ENCODE measurements at regions not wholly inside any gene's neighbourhood (a gene's known extent, or its start where the extent isn't known, plus 50 kb on each side); places are given as distances from the start of the nearest gene placed in this dataset.

- Mint-ChIP-seq H3K27me3 (no peaks in the 10 kb centered on the region), H3K9me3 (peaks cover 7% of the 10 kb centered on the region), H3K4me1 (no peaks in the 10 kb centered on the region), H3K4me3 (no peak overlapping the region), H3K36me3 (no peaks in the 10 kb centered on the region), H3K27ac (no peak overlapping the region)
- ATAC-seq (ENCODE audit: low read depth), result no peak
- no peak for DNase-seq (ENCODE audit: low spot score in 2 of 2)
These were observed 769.0 kb downstream of the TYW1 start for GRCh38 chr7:67765481-67766175.

GRCh38 chr7:67766906-67767410 is 770.3 kb downstream of the TYW1 start:
- DNase-seq (ENCODE audit: low spot score in 2 of 2) (no peak), ATAC-seq (ENCODE audit: low read depth) (no peak)
- Mint-ChIP-seq H3K4me1 (no peaks in the 10 kb centered on the region), H3K36me3 (no peaks in the 10 kb centered on the region), H3K9me3 (peaks cover 3% of the 10 kb centered on the region), H3K27me3 (no peaks in the 10 kb centered on the region), H3K4me3 (no peak overlapping the region), H3K27ac (no peak overlapping the region)

DNA sequence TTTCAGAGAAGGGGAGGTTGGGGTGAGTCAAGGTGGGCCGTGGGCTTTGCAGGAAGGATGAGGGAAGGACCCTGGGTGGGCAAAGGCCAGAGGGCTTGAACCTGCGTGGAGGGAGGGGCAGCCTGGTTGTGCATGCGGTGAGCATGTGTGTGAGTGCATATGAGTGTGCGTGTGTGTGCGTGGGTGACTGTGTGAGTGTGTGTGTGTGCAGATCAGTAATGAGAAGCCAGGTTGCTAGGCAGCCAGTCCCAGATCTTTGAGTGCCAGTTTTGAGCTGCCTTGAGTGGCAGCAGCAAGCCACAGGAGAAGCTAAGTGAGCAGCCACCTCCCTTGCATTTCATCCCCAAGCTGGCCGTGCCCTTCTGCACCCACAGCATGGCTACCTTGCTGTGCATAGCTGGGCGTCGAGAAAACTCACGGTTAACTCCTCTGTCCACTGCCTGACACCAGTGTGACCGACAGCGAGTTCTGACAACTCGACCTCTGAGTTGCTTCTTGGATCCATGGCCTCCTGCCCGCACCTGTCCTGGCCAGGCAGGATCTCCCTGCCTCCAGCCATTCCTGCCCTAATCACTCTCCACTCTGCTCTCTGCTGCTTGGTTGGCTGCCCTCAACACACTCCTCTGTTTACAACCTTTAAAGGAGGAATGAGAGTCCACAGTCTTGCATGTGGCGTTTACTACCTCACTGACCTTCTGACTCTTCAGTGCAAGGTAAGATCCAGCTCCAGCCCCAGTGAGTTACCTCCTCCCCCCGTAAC is 775.4 kb downstream of the TYW1 start:
- peaks cover 3% of the 10 kb centered on the region for H3K9me3 Mint-ChIP-seq
- H3K36me3 Mint-ChIP-seq, result no peaks in the 10 kb centered on the region
- H3K4me1 Mint-ChIP-seq, result no peaks in the 10 kb centered on the region
- H3K27ac Mint-ChIP-seq, result no peak overlapping the region
- H3K27me3 Mint-ChIP-seq, result no peaks in the 10 kb centered on the region
- H3K4me3 Mint-ChIP-seq, result no peak overlapping the region
- ATAC-seq (ENCODE audit: low read depth) (no peak), DNase-seq (ENCODE audit: low spot score in 2 of 2) (no peak)

GRCh38 chr7:67773081-67773480 is 776.4 kb downstream of the TYW1 start:
- DNase-seq (ENCODE audit: low spot score in 2 of 2) (no peak), ATAC-seq (ENCODE audit: low read depth) (no peak)
- no peak overlapping the region for H3K4me3 Mint-ChIP-seq
- peaks cover 3% of the 10 kb centered on the region for H3K9me3 Mint-ChIP-seq
- H3K36me3 Mint-ChIP-seq, result no peaks in the 10 kb centered on the region
- no peak overlapping the region for H3K27ac Mint-ChIP-seq
- H3K4me1 Mint-ChIP-seq, result no peaks in the 10 kb centered on the region
- no peaks in the 10 kb centered on the region for H3K27me3 Mint-ChIP-seq

GRCh38 chr7:67777119-67777518 is 780.5 kb downstream of the TYW1 start:
- H3K4me3 Mint-ChIP-seq, result no peak overlapping the region
- ATAC-seq (ENCODE audit: low read depth) (no peak), DNase-seq (ENCODE audit: low spot score in 2 of 2) (no peak)
- H3K4me1 Mint-ChIP-seq, result no peaks in the 10 kb centered on the region
- H3K36me3 Mint-ChIP-seq, result peaks cover 2% of the 10 kb centered on the region
- H3K9me3 Mint-ChIP-seq, result peaks cover 9% of the 10 kb centered on the region
- no peak overlapping the region for H3K27ac Mint-ChIP-seq
- no peaks in the 10 kb centered on the region for H3K27me3 Mint-ChIP-seq

GRCh38 chr7:67781841-67782240 is 785.2 kb downstream of the TYW1 start:
- Mint-ChIP-seq H3K4me1 (no peaks in the 10 kb centered on the region), H3K36me3 (peaks cover 2% of the 10 kb centered on the region), H3K27me3 (no peaks in the 10 kb centered on the region), H3K4me3 (no peak overlapping the region), H3K9me3 (peaks cover 9% of the 10 kb centered on the region), H3K27ac (no peak overlapping the region)
- ATAC-seq (ENCODE audit: low read depth) (no peak), DNase-seq (ENCODE audit: low spot score in 2 of 2) (no peak)

DNA sequence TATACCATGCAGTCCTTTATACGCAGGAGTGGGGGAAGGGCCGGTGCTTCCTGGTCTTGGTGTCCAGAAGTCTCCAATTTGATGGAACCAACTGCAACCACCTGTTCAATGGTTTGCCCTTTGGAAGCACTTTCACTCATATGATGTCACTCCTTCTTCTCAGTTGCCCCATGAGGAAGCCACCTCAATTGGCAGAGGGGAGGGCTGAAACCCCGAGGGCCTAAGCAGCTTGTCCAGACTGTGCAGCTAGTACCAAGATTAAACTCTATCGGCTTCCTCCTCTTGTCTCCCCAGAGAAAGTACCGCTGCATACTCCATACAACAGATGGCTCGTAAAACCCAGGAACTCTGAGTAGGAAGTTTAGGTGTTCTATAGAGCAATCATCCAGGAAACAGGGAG is 789.4 kb downstream of the TYW1 start:
- H3K4me1 Mint-ChIP-seq, result no peaks in the 10 kb centered on the region

DNA sequence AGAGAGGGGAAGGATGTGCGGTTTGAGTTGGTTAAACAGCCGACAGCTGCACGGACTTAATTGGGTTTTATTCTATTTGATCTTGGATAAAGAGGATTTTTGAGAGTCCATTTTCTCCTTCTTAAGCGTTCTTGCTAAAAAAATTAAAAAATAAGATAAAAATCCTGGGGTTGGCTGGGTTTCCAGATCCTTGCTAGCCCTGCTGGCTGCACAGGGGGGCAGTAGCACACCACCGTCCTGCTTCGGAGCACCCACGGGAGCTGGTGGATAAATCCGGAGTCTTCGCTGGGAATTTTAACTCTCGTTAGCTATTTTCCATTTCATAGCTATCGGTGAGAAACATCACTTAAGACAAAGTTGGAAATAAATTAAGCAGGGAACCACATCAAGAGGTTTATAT is 792.0 kb downstream of the TYW1 start:
- ATAC-seq (ENCODE audit: low read depth) (no peak), DNase-seq (ENCODE audit: low spot score in 2 of 2) (no peak)
- Mint-ChIP-seq H3K36me3 (no peaks in the 10 kb centered on the region), H3K27me3 (no peaks in the 10 kb centered on the region), H3K9me3 (peaks cover 8% of the 10 kb centered on the region), H3K27ac (no peak overlapping the region), H3K4me3 (no peak overlapping the region), H3K4me1 (no peaks in the 10 kb centered on the region)

More for the DNA sequence above, 789.4 kb downstream of the TYW1 start:
- no peak for ATAC-seq (ENCODE audit: low read depth)
- Mint-ChIP-seq H3K27me3 (no peaks in the 10 kb centered on the region), H3K4me3 (no peak overlapping the region), H3K36me3 (no peaks in the 10 kb centered on the region), H3K27ac (no peak overlapping the region), H3K9me3 (peaks cover 5% of the 10 kb centered on the region)
- DNase-seq (ENCODE audit: low spot score in 2 of 2), result no peak

GRCh38 chr7:67791918-67792317 is 795.3 kb downstream of the TYW1 start:
- Mint-ChIP-seq H3K36me3 (no peaks in the 10 kb centered on the region), H3K27ac (no peak overlapping the region), H3K4me3 (no peak overlapping the region), H3K9me3 (peaks cover 8% of the 10 kb centered on the region), H3K4me1 (no peaks in the 10 kb centered on the region), H3K27me3 (no peaks in the 10 kb centered on the region)
- DNase-seq (ENCODE audit: low spot score in 2 of 2), result no peak
- ATAC-seq (ENCODE audit: low read depth), result no peak

GRCh38 chr7:67794544-67794943 is 797.9 kb downstream of the TYW1 start:
- no peaks in the 10 kb centered on the region for H3K4me1 Mint-ChIP-seq
- DNase-seq (ENCODE audit: low spot score in 2 of 2), result no peak
- no peak overlapping the region for H3K27ac Mint-ChIP-seq
- peaks cover 6% of the 10 kb centered on the region for H3K9me3 Mint-ChIP-seq
- no peak overlapping the region for H3K4me3 Mint-ChIP-seq
- no peaks in the 10 kb centered on the region for H3K27me3 Mint-ChIP-seq
- no peaks in the 10 kb centered on the region for H3K36me3 Mint-ChIP-seq
- no peak for ATAC-seq (ENCODE audit: low read depth)

DNA sequence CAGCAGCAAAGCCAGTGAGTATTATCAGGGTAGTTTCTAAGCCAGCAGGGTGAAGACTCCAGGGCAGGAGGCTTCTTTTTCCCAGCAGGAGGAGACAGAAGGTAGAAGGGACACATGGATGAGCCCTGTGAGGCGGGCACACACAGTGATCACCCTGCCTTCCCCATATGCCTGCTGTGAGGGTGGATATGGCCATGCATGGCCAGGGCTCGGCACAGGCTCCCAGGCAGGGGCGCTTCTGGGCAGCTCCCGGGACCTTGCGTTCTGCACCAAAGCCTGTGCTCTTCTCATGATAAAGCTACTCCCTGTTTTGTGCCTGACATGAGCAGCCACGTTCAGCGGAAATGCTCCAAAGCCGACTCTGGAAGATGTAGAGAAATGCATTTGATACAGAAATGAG is 807.2 kb downstream of the TYW1 start:
- Mint-ChIP-seq H3K27ac (no peak overlapping the region), H3K36me3 (no peaks in the 10 kb centered on the region), H3K4me3 (no peak overlapping the region), H3K4me1 (no peaks in the 10 kb centered on the region), H3K9me3 (peaks cover 12% of the 10 kb centered on the region), H3K27me3 (no peaks in the 10 kb centered on the region)
- ATAC-seq (ENCODE audit: low read depth) (no peak), DNase-seq (ENCODE audit: low spot score in 2 of 2) (no peak)

GRCh38 chr7:67805921-67806471 is 809.4 kb downstream of the TYW1 start:
- Mint-ChIP-seq H3K27me3 (no peaks in the 10 kb centered on the region), H3K4me3 (no peak overlapping the region), H3K27ac (no peak overlapping the region), H3K36me3 (no peaks in the 10 kb centered on the region), H3K4me1 (no peaks in the 10 kb centered on the region), H3K9me3 (peaks cover 9% of the 10 kb centered on the region)
- DNase-seq (ENCODE audit: low spot score in 2 of 2) (no peak), ATAC-seq (ENCODE audit: low read depth) (no peak)

- H3K36me3 Mint-ChIP-seq, result no peaks in the 10 kb centered on the region
- DNase-seq (ENCODE audit: low spot score in 2 of 2) (no peak), ATAC-seq (ENCODE audit: low read depth) (no peak)
- H3K4me1 Mint-ChIP-seq, result no peaks in the 10 kb centered on the region
- no peaks in the 10 kb centered on the region for H3K27me3 Mint-ChIP-seq
- H3K4me3 Mint-ChIP-seq, result no peak overlapping the region
- H3K27ac Mint-ChIP-seq, result no peak overlapping the region
- H3K9me3 Mint-ChIP-seq, result peaks cover 9% of the 10 kb centered on the region
These were observed 811.2 kb downstream of the TYW1 start for GRCh38 chr7:67807826-67808225.

- no peak overlapping the region for H3K4me3 Mint-ChIP-seq
- H3K4me1 Mint-ChIP-seq, result no peaks in the 10 kb centered on the region
- H3K36me3 Mint-ChIP-seq, result no peaks in the 10 kb centered on the region
- no peak overlapping the region for H3K27ac Mint-ChIP-seq
- DNase-seq (ENCODE audit: low spot score in 2 of 2) (no peak), ATAC-seq (ENCODE audit: low read depth) (no peak)
- peaks cover 9% of the 10 kb centered on the region for H3K9me3 Mint-ChIP-seq
- H3K27me3 Mint-ChIP-seq, result no peaks in the 10 kb centered on the region
These were observed 813.0 kb downstream of the TYW1 start for GRCh38 chr7:67809586-67809985.

All from memory B cell (primary cell).